WERI-Rb-1 (cell line): ENCODE measurements at regions not wholly inside any gene's neighbourhood (a gene's known extent, or its start where the extent isn't known, plus 50 kb on each side); places are given as distances from the start of the nearest gene placed in this dataset.

Experiments used
- DNase-seq: peaks from one replicate; pipeline ENCODE4 v3.0.0-alpha.2; 2020
- H3K27ac ChIP-seq: fragments of 250-450 bp; sonication (Bioruptor Pico); 2 replicates; pipeline ENCODE4 v1.5.1; 2020; ENCODE audit warnings: mild to moderate bottlenecking, moderate library complexity
- H3K27me3 ChIP-seq: fragments of 250-450 bp; sonication (Bioruptor Pico); 2 replicates; pipeline ENCODE4 v1.5.1; 2021; ENCODE audit warnings: mild to moderate bottlenecking, low read depth, moderate library complexity; ENCODE audit not compliant: insufficient read depth, severe bottlenecking
- H3K36me3 ChIP-seq: fragments of 250-450 bp; sonication (Bioruptor Pico); 2 replicates; pipeline ENCODE4 v1.5.1; 2020; ENCODE audit warnings: mild to moderate bottlenecking, moderate library complexity
- H3K4me3 ChIP-seq: 2 replicates; pipeline ENCODE4 v1.5.1; 2011; ENCODE audit warnings: low read depth, mild to moderate bottlenecking, control low read depth, low read length
- H3K9me3 ChIP-seq: fragments of 250-450 bp; sonication (Bioruptor Pico); 2 replicates; pipeline ENCODE4 v1.5.1; 2021; ENCODE audit warnings: mild to moderate bottlenecking, moderate library complexity; ENCODE audit not compliant: severe bottlenecking
- TF ChIP-seq, protein P1 (sequence below): IDR thresholded peaks from 2 replicates; pipeline ENCODE4 v1.5.1; 2011; ENCODE audit warnings: low read depth, mild to moderate bottlenecking, control low read depth, inconsistent platforms, low read length

DNA sequence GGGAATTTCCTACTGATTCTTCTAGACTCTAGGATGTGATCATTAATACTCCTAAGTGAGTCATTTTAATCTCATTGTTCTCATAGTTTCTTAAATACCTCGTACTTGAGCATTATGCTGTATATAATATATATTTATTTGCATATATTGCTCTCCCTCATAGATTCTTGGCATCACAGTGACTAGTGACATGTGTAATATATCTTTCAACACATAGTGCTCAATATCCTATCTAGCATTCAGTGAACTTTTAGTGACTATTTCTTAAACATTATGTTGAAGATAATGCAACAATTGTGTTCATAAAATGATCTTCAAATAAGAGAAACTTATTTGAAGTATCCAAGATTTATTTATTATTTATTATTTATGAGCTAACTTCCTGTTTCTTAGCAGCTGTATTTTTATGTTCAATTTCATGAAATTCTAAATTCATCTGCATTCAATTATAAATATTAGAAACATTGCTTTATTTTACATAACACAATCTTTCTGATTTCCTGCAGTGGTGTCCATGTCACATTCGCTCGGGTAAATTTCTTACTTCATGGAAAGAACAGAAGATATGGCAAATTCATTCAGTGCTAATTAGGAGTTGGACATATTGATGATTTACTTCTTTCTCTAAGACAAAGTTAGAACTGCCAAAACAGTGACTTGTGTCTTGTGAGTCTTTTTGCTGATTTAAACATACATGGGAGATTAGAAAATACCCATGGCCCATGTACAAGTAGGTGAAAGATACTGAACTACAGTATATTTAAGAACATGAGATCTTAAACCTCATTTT, 1095.5 kb upstream of the IGFBP7 start:
- H3K27me3 ChIP-seq: no peaks in the 10 kb centered on the region
- H3K9me3 ChIP-seq: no peaks in the 10 kb centered on the region
- H3K27ac ChIP-seq: no peak overlapping the region
- TF ChIP-seq, protein P1, sequence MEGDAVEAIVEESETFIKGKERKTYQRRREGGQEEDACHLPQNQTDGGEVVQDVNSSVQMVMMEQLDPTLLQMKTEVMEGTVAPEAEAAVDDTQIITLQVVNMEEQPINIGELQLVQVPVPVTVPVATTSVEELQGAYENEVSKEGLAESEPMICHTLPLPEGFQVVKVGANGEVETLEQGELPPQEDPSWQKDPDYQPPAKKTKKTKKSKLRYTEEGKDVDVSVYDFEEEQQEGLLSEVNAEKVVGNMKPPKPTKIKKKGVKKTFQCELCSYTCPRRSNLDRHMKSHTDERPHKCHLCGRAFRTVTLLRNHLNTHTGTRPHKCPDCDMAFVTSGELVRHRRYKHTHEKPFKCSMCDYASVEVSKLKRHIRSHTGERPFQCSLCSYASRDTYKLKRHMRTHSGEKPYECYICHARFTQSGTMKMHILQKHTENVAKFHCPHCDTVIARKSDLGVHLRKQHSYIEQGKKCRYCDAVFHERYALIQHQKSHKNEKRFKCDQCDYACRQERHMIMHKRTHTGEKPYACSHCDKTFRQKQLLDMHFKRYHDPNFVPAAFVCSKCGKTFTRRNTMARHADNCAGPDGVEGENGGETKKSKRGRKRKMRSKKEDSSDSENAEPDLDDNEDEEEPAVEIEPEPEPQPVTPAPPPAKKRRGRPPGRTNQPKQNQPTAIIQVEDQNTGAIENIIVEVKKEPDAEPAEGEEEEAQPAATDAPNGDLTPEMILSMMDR: no peak
- H3K4me3 ChIP-seq: no peak overlapping the region
- no peak for DNase-seq
- no peaks in the 10 kb centered on the region for H3K36me3 ChIP-seq

DNA sequence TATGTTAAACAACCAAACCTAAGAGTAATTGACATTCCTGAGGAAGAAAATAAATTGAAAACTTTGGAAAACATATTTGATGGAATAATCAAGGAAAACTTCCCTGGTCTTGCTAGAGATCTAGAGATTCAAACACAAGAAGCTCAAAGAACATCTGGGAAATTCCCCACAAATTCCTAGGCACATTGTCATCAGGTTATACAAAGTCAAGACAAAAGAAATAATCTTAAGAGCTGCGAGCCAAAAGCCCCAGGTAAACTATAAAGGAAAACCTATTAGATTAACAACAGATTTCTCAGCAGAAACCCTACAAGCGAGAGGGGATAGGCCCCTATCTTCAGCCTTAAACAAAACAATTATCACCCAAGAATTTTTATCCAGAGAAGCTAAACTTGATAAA, 1082.0 kb upstream of the IGFBP7 start:
- Histone ChIP-seq H3K27me3 (no peaks in the 10 kb centered on the region), H3K4me3 (no peak overlapping the region), H3K36me3 (no peaks in the 10 kb centered on the region), H3K27ac (no peak overlapping the region), H3K9me3 (no peaks in the 10 kb centered on the region)
- TF ChIP-seq, protein P1: no peak
- DNase-seq: no peak

DNA sequence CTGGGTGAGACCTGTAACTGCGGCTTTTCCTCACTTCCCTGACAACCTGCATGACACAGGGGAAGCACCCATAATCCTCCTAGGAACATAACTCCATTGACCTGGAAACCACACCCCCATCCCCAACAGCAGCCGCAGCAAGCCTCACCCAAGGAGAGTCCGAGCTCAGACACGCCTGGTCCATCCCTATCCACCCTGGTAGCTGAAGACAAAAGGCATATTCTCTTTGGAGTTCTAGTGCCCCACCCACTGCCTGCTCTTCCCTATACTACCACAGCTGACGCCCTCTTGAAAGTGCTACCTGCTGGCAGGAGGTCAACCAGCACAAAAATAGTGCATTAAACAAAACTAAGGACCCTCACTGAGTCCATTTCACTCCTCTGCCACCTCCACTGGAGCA, 1080.9 kb upstream of the IGFBP7 start:
- H3K27me3 ChIP-seq: no peaks in the 10 kb centered on the region
- H3K9me3 ChIP-seq: no peaks in the 10 kb centered on the region
- H3K27ac ChIP-seq: no peak overlapping the region
- TF ChIP-seq, protein P1: no peak
- H3K4me3 ChIP-seq: no peak overlapping the region
- H3K36me3 ChIP-seq: no peaks in the 10 kb centered on the region
- DNase-seq: no peak

DNA sequence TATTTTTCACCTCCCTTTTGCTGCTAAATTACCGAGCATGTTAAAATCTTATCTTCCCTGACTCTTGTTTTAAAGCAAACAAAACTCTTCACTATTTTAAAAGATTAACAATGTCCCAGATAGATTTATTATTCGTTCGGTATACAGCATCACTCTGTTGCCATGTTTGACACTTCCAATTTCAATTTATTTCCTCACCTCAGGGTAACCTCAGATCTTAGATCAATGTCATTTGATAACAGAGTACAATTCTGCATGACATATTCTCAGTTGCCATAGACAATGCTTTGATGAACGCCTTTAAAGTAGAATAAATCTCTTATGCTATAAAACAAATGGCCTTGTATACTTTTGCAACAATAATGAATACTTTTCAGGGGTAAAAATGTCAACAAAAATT, 1078.1 kb upstream of the IGFBP7 start:
- no peak for DNase-seq

DNA sequence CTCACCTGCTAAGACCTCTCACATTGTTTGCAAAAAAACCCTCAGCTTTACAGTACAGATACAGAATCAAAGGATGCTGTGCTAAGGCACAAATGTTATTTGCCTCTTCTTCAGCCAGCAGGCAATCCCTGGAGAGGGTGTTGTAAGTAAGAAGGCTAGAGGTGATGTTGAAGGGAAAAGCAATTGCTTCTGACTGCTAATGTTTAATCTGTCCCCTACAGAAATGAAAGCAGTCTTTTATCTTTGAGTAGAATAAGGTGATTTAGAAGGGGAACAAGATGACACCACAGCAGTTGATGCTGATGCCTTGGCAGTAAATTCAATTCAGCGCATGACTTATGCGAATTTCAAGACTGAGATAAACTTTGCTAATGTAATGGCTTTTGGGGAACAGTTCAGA, 1064.8 kb upstream of the IGFBP7 start:
- Histone ChIP-seq H3K4me3 (no peak overlapping the region), H3K9me3 (no peaks in the 10 kb centered on the region), H3K36me3 (no peaks in the 10 kb centered on the region), H3K27ac (no peak overlapping the region), H3K27me3 (no peaks in the 10 kb centered on the region)
- TF ChIP-seq, protein P1: no peak
- DNase-seq: no peak

More for the DNA sequence above, 1078.1 kb upstream of the IGFBP7 start:
- Histone ChIP-seq H3K9me3 (no peaks in the 10 kb centered on the region), H3K27ac (no peak overlapping the region), H3K4me3 (no peak overlapping the region), H3K27me3 (no peaks in the 10 kb centered on the region), H3K36me3 (no peaks in the 10 kb centered on the region)
- TF ChIP-seq, protein P1: no peak

DNA sequence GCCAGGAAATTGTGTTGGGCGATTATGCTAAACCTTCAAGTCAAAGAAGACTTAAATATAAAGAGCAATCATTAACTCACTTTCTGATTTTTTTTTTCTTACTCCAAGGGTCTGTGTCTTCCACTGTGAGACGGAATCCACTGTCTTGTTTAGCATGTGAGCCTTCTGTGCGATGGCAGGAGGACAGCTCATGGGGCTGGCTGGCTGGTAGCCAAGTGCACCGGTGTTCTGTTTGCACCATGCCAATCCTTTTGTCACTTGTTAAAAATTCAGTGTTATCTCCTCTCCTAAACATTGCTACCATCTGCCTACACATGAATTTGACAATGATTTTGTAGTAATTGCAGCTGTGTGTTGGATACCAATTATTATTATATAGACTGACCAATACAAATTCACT, 1056.3 kb upstream of the IGFBP7 start:
- H3K4me3 ChIP-seq: no peak overlapping the region
- H3K36me3 ChIP-seq: no peaks in the 10 kb centered on the region
- TF ChIP-seq, protein P1: no peak
- no peak for DNase-seq
- no peak overlapping the region for H3K27ac ChIP-seq
- H3K27me3 ChIP-seq: no peaks in the 10 kb centered on the region
- H3K9me3 ChIP-seq: no peaks in the 10 kb centered on the region
